GM12878 (cell line): ENCODE measurements at regions not wholly inside any gene's neighbourhood (a gene's known extent, or its start where the extent isn't known, plus 50 kb on each side); places are given as distances from the start of the nearest gene placed in this dataset.

ENCODE experiments used
- ATAC-seq: fragments of 200-7000 bp; cut with Tn5 transposase; 3 replicates; pipeline ENCODE4 v1.9.1; 2020; ENCODE audit warnings: mild to moderate bottlenecking, moderate library complexity
- BruUV-seq: library from RNA; stranded (reverse); fragments of 400-500 nt; replicated peaks from 2 replicates; lab custom pipeline; 2021; lab: Mats Ljungman, UMichigan
- CTCF ChIA-PET: fragments of 300-600 bp; sonication (Branson Sonifier 250); formaldehyde crosslinking; extraction: SDS; loops from one replicate; lab custom pipeline; 2021; ENCODE audit warnings: inconsistent platforms; lab: Yijun Ruan, JAX
- POLR2A ChIA-PET: fragments of 350-600 bp; formaldehyde crosslinking; extraction: SDS; loops from one replicate; lab custom pipeline; 2021; ENCODE audit warnings: inconsistent platforms; lab: Charles Lee
- RAD21 ChIA-PET: fragments of 300-600 bp; sonication (Branson Sonifier 250); formaldehyde crosslinking; loops from one replicate; lab custom pipeline; 2023; ENCODE audit warnings: antibody characterized with exemption; ENCODE audit not compliant: unreplicated experiment; lab: Charles Lee
- SMC1A ChIA-PET: fragments of 300-600 bp; sonication (Branson Sonifier 250); formaldehyde crosslinking; loops from one replicate; lab custom pipeline; 2023; ENCODE audit not compliant: unreplicated experiment, uncharacterized antibody; lab: Charles Lee
- DNase-seq: peaks from one replicate; pipeline ENCODE4 v3.0.0-alpha.2; 2011; ENCODE audit warnings: low read depth, low spot score
- FAIRE-seq: peaks from 3 replicates; lab custom pipeline; 2011; peaks lifted over from hg19 to GRCh38; lab: Jason Lieb, UNC
- H2AFZ ChIP-seq: 2 replicates; pipeline ENCODE4 v1.6.0; 2011; ENCODE audit warnings: low read depth, low read length, control low read depth; ENCODE audit not compliant: control insufficient read depth
- H3K27ac ChIP-seq: 2 replicates; pipeline ENCODE4 v1.5.1; 2011; ENCODE audit warnings: control low read depth; ENCODE audit not compliant: control insufficient read depth, insufficient read depth
- H3K27me3 ChIP-seq, 2 experiments: replicated peaks in 1 of 2; 2 replicates each; pipeline versions ENCODE4 v1.6.0 to v1.6.1; 2011; ENCODE audit warnings: low read length in 1 of 2; ENCODE audit not compliant: control insufficient read depth in 2 of 2, insufficient read depth in 2 of 2
- H3K36me3 ChIP-seq, 2 experiments: 2 replicates each; pipeline ENCODE4 v1.5.1; 2011; ENCODE audit warnings: low read length in 1 of 2; ENCODE audit not compliant: control insufficient read depth in 2 of 2, insufficient read depth in 2 of 2
- H3K4me1 ChIP-seq: 2 replicates; pipeline ENCODE4 v1.6.1; 2011; ENCODE audit warnings: mild to moderate bottlenecking, low read length, moderate library complexity, mixed read lengths; ENCODE audit not compliant: control insufficient read depth, insufficient read depth
- H3K4me2 ChIP-seq: 2 replicates; pipeline ENCODE4 v1.6.0; 2011; ENCODE audit warnings: control low read depth; ENCODE audit not compliant: control insufficient read depth, insufficient read depth
- H3K4me3 ChIP-seq: fragments of 200-600 bp; sonication (generic); 2 replicates; pipeline ENCODE4 v1.5.1; 2016
- H3K79me2 ChIP-seq: 2 replicates; pipeline ENCODE4 v1.6.0; 2011; ENCODE audit warnings: low read length; ENCODE audit not compliant: control insufficient read depth, insufficient read depth
- H3K9ac ChIP-seq: 2 replicates; pipeline ENCODE4 v1.8.0; 2011; ENCODE audit warnings: low read length, control low read depth, mixed read lengths; ENCODE audit not compliant: control insufficient read depth, insufficient read depth
- H3K9me3 ChIP-seq: replicated peaks from 3 replicates; pipeline ENCODE4 v1.5.1; 2011; ENCODE audit warnings: mild to moderate bottlenecking, low read length; ENCODE audit not compliant: control insufficient read depth, insufficient read depth
- H4K20me1 ChIP-seq: 2 replicates; pipeline ENCODE4 v1.6.0; 2011; ENCODE audit not compliant: control insufficient read depth, insufficient read depth
- BRCA1 ChIP-seq: IDR thresholded peaks from 2 replicates; pipeline ENCODE4 v1.6.1; 2011; ENCODE audit warnings: low read depth, low read length, improper control_type of control experiment
- EGR1 ChIP-seq, 2 experiments: IDR thresholded peaks; 1 replicate in 1 of 2; 2 replicates in 1 of 2; pipeline ENCODE4 v1.6.1; 2011 to 2012; ENCODE audit warnings: low read depth in 2 of 2, low read length in 2 of 2, borderline replicate concordance in 1 of 2, mild to moderate bottlenecking in 1 of 2, moderate library complexity in 1 of 2
- JUNB ChIP-seq: IDR thresholded peaks from 2 replicates; pipeline ENCODE4 v1.6.1; 2016; ENCODE audit warnings: antibody characterized with exemption, mild to moderate bottlenecking
- KAT2A ChIP-seq: conservative IDR thresholded peaks from 2 replicates; pipeline ENCODE4 v1.6.1; 2011; ENCODE audit warnings: low read depth, low read length; ENCODE audit not compliant: control insufficient read depth
- KLF5 ChIP-seq: fragments of 450-650 bp; IDR thresholded peaks from 2 replicates; pipeline ENCODE4 v1.6.1; 2014; ENCODE audit warnings: mild to moderate bottlenecking; ENCODE audit not compliant: partially characterized antibody
- NRF1 ChIP-seq: conservative IDR thresholded peaks from 2 replicates; pipeline ENCODE4 v1.6.1; 2011; ENCODE audit warnings: mild to moderate bottlenecking, low read depth, low read length, improper control_type of control experiment
- RB1 ChIP-seq: fragments of 450-650 bp; formaldehyde crosslinking; IDR thresholded peaks from 2 replicates; pipeline ENCODE4 v1.6.1; 2017; ENCODE audit warnings: mild to moderate bottlenecking, borderline replicate concordance
- RFX5 ChIP-seq: IDR thresholded peaks from 2 replicates; pipeline ENCODE4 v1.6.1; 2011; ENCODE audit warnings: low read depth, low read length, improper control_type of control experiment
- TAF1 ChIP-seq: IDR thresholded peaks from 2 replicates; pipeline ENCODE4 v1.6.1; 2011; ENCODE audit warnings: mild to moderate bottlenecking, low read depth, low read length, borderline replicate concordance
- TARDBP ChIP-seq: IDR thresholded peaks from 2 replicates; pipeline ENCODE4 v1.6.1; 2016; ENCODE audit warnings: borderline replicate concordance
- ZBED1 ChIP-seq: IDR thresholded peaks from 2 replicates; pipeline ENCODE4 v1.6.1; 2016; ENCODE audit warnings: borderline replicate concordance
- in situ Hi-C: fragments of 300-500 bp; cut with MboI; formaldehyde crosslinking; loops from 9 replicates; pipeline ENCODE4 v1.14.3; 2018; ENCODE audit warnings: mixed read lengths
- intact Hi-C: fragments of 100-400 bp; cut with micrococcal nuclease; formaldehyde crosslinking; loops from one replicate; pipeline ENCODE4 v1.14.2; 2022; ENCODE audit not compliant: unreplicated experiment
- TF ChIP-seq, protein P1 (sequence below): IDR thresholded peaks from 2 replicates; pipeline ENCODE4 v1.6.1; 2012; ENCODE audit warnings: low read depth, low read length, improper control_type of control experiment

DNA sequence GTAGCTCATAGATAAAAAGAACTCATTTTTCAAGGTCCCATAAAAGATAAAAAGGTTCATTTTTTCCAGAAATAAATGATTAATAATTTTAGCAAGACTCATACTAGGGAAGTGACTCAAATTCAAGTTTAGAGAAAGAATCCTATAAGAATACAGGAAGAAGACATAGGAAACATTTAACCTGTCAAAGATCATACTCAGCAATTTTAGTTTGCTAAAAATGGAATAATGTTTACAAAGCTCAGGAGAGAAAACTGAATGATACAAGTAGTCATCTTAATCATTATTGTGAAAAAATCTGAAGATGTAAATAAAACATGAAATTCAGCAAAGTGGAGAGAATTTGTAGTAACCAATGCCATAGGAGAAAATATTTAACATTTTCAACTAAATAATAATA, 926.6 kb downstream of the TBC1D32 start:
- Histone ChIP-seq H3K4me1 (no peaks in the 10 kb centered on the region), H3K79me2 (no peaks in the 10 kb centered on the region), H2AFZ (no peak overlapping the region), H3K36me3 (no peaks in the 10 kb centered on the region), H4K20me1 (no peaks in the 10 kb centered on the region), H3K9me3 (no peaks in the 10 kb centered on the region), H3K9ac (no peak overlapping the region), H3K27me3 (no peaks in the 10 kb centered on the region), H3K4me3 (no peak overlapping the region), H3K27ac (no peak overlapping the region), H3K4me2 (no peak overlapping the region)
- no TSS peak for BruUV-seq
- no peak for DNase-seq
- FAIRE-seq: no peak
- RAD21 ChIA-PET: no interaction called here
- in situ Hi-C loops: no loop called here
- TF ChIP-seq BRCA1: no peak
- no peak for TF ChIP-seq KAT2A
- TF ChIP-seq ZBED1: no peak
- TF ChIP-seq NRF1: no peak
- TF ChIP-seq KLF5: no peak
- TF ChIP-seq TARDBP: no peak
- no peak for TF ChIP-seq RB1
- TF ChIP-seq, protein P1, sequence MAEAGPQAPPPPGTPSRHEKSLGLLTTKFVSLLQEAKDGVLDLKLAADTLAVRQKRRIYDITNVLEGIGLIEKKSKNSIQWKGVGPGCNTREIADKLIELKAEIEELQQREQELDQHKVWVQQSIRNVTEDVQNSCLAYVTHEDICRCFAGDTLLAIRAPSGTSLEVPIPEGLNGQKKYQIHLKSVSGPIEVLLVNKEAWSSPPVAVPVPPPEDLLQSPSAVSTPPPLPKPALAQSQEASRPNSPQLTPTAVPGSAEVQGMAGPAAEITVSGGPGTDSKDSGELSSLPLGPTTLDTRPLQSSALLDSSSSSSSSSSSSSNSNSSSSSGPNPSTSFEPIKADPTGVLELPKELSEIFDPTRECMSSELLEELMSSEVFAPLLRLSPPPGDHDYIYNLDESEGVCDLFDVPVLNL: no peak
- TF ChIP-seq TAF1: no peak
- no peak for TF ChIP-seq EGR1 (IDR thresholded peaks at IDR 0.05; ENCODE audit: borderline replicate concordance in 1 of 2, low read depth in 2 of 2, low read length in 2 of 2)
- TF ChIP-seq JUNB: no peak
- no peak for TF ChIP-seq RFX5
- SMC1A ChIA-PET: no interaction called here
- no peak for ATAC-seq
- intact Hi-C loops: no loop called here
- CTCF ChIA-PET: no interaction called here
- POLR2A ChIA-PET: no interaction called here
